ENCODE measurements at regions not wholly inside any gene's neighbourhood (a gene's known extent, or its start where the extent isn't known, plus 50 kb on each side); places are given as distances from the start of the nearest gene placed in this dataset.

GRCh38 chr21:14785679-14786078 lies 239.6 kb upstream of the SAMSN1 start:
- Histone ChIP-seq H3K27ac (ENCODE audit: low read length) (no peak overlapping the region), H3K9me3 (no peaks in the 10 kb centered on the region), H3K4me3 (ENCODE audit: control insufficient read depth in 1 of 2, extremely low read depth in 1 of 2, low read length in 1 of 2) (no peak overlapping the region), H3K27me3 (replicated peaks in 1 of 2; ENCODE audit: control insufficient read depth in 2 of 2, extremely low read depth in 1 of 2, insufficient read depth in 2 of 2, low read length in 1 of 2) (no peaks in the 10 kb centered on the region), H3K36me3 (ENCODE audit: control insufficient read depth in 2 of 2, extremely low read depth in 1 of 2, insufficient read depth in 1 of 2, low read length in 1 of 2) (no peaks in the 10 kb centered on the region), H3K4me1 (ENCODE audit: control insufficient read depth in 1 of 2, extremely low read depth in 1 of 2, insufficient read depth in 2 of 2, low read length in 2 of 2) (no peaks in the 10 kb centered on the region)
- DNase-seq: no peak
- no peak overlapping the region for H3K27ac Mint-ChIP-seq
- ChIA-PET POLR2A (no interaction called here), CTCF (no interaction called here)
- ATAC-seq (replicated peaks in 1 of 4): no peak
- H3K4me3 Mint-ChIP-seq: no peak overlapping the region
- H3K4me1 Mint-ChIP-seq: no peaks in the 10 kb centered on the region
- no CpG with 5 or more reads among the region's 2 CpGs for whole genome bisulfite sequencing (ENCODE audit: insufficient coverage)
- no peaks in the 10 kb centered on the region for H3K36me3 Mint-ChIP-seq
- H3K27me3 Mint-ChIP-seq: no peaks in the 10 kb centered on the region
- H3K9me3 Mint-ChIP-seq: no peaks in the 10 kb centered on the region

GRCh38 chr21:14773777-14774345 lies 227.7 kb upstream of the SAMSN1 start:
- WGBS (ENCODE audit: insufficient coverage): 55% methylated on average over 3 of the region's 5 CpGs
- Histone ChIP-seq H3K36me3 (ENCODE audit: control insufficient read depth in 2 of 2, extremely low read depth in 1 of 2, insufficient read depth in 1 of 2, low read length in 1 of 2) (no peaks in the 10 kb centered on the region), H3K9me3 (no peaks in the 10 kb centered on the region), H3K27me3 (replicated peaks in 1 of 2; ENCODE audit: control insufficient read depth in 2 of 2, extremely low read depth in 1 of 2, insufficient read depth in 2 of 2, low read length in 1 of 2) (peaks cover 0 to 3% of the 10 kb centered on the region in 2 experiments), H3K27ac (ENCODE audit: low read length) (no peak overlapping the region), H3K4me1 (ENCODE audit: control insufficient read depth in 1 of 2, extremely low read depth in 1 of 2, insufficient read depth in 2 of 2, low read length in 2 of 2) (no peaks in the 10 kb centered on the region), H3K4me3 (ENCODE audit: control insufficient read depth in 1 of 2, extremely low read depth in 1 of 2, low read length in 1 of 2) (no peak overlapping the region)
- H3K4me3 Mint-ChIP-seq: no peak overlapping the region
- DNase-seq: peak in 32 of 35 experiments; percentile 4 to 67 (median 29)
- CTCF ChIA-PET: interaction anchor here in 1 of 2 donors (1.1 to 1.4 kb wide), 2 partner anchors 11 to 36 kb away, joined by 3 to 6 read pairs; no protein-coding TSS in a partner anchor
- H3K27me3 Mint-ChIP-seq: peaks cover 0 to 4% of the 10 kb centered on the region in 2 donors
- H3K27ac Mint-ChIP-seq: no peak overlapping the region
- ATAC-seq (replicated peaks in 1 of 4): peak in 1 of 4 experiments; percentile 62
- no peaks in the 10 kb centered on the region for H3K4me1 Mint-ChIP-seq
- H3K9me3 Mint-ChIP-seq: no peaks in the 10 kb centered on the region
- peaks cover 6% of the 10 kb centered on the region for H3K36me3 Mint-ChIP-seq
- POLR2A ChIA-PET: no interaction called here

- H3K4me3 ChIP-seq (ENCODE audit: control insufficient read depth in 1 of 2, extremely low read depth in 1 of 2, low read length in 1 of 2): no peak overlapping the region
- no peak overlapping the region for H3K27ac ChIP-seq (ENCODE audit: low read length)
- 80% methylated on average over 1 of the region's 2 CpGs for WGBS (ENCODE audit: insufficient coverage)
- Mint-ChIP-seq H3K9me3 (no peaks in the 10 kb centered on the region), H3K27ac (no peak overlapping the region), H3K36me3 (no peaks in the 10 kb centered on the region), H3K4me3 (no peak overlapping the region), H3K4me1 (no peaks in the 10 kb centered on the region), H3K27me3 (peaks cover 0 to 4% of the 10 kb centered on the region in 2 donors)
- DNase-seq (no peak), ATAC-seq (replicated peaks in 1 of 4) (no peak)
- POLR2A ChIA-PET: no interaction called here
- H3K4me1 ChIP-seq (ENCODE audit: control insufficient read depth in 1 of 2, extremely low read depth in 1 of 2, insufficient read depth in 2 of 2, low read length in 2 of 2): no peaks in the 10 kb centered on the region
- no peaks in the 10 kb centered on the region for H3K9me3 ChIP-seq
- peaks cover 0 to 3% of the 10 kb centered on the region in 2 experiments for H3K27me3 ChIP-seq (replicated peaks in 1 of 2; ENCODE audit: control insufficient read depth in 2 of 2, extremely low read depth in 1 of 2, insufficient read depth in 2 of 2, low read length in 1 of 2)
- CTCF ChIA-PET: interaction anchor here in 1 of 2 donors (0.7 kb wide), 1 partner anchor 258 kb away, joined by 3 read pairs; no protein-coding TSS in a partner anchor
- H3K36me3 ChIP-seq (ENCODE audit: control insufficient read depth in 2 of 2, extremely low read depth in 1 of 2, insufficient read depth in 1 of 2, low read length in 1 of 2): no peaks in the 10 kb centered on the region
Observed at GRCh38 chr21:14771593-14771992, 225.5 kb upstream of the SAMSN1 start.

GRCh38 chr21:14768042-14768441 lies 221.9 kb upstream of the SAMSN1 start:
- no peaks in the 10 kb centered on the region for H3K9me3 Mint-ChIP-seq
- no peaks in the 10 kb centered on the region for H3K4me1 Mint-ChIP-seq
- ChIA-PET POLR2A (no interaction called here), CTCF (no interaction called here)
- H3K27me3 ChIP-seq (replicated peaks in 1 of 2; ENCODE audit: control insufficient read depth in 2 of 2, extremely low read depth in 1 of 2, insufficient read depth in 2 of 2, low read length in 1 of 2): no peaks in the 10 kb centered on the region
- 100% methylated on average over 1 of the region's 2 CpGs for WGBS (ENCODE audit: insufficient coverage)
- H3K4me3 Mint-ChIP-seq: no peak overlapping the region
- ATAC-seq (replicated peaks in 1 of 4) (no peak), DNase-seq (no peak)
- no peaks in the 10 kb centered on the region for H3K36me3 Mint-ChIP-seq
- H3K9me3 ChIP-seq: no peaks in the 10 kb centered on the region
- H3K27ac ChIP-seq (ENCODE audit: low read length): no peak overlapping the region
- no peaks in the 10 kb centered on the region for H3K36me3 ChIP-seq (ENCODE audit: control insufficient read depth in 2 of 2, extremely low read depth in 1 of 2, insufficient read depth in 1 of 2, low read length in 1 of 2)
- H3K27ac Mint-ChIP-seq: no peak overlapping the region
- no peaks in the 10 kb centered on the region for H3K27me3 Mint-ChIP-seq
- no peak overlapping the region for H3K4me3 ChIP-seq (ENCODE audit: control insufficient read depth in 1 of 2, extremely low read depth in 1 of 2, low read length in 1 of 2)
- H3K4me1 ChIP-seq (ENCODE audit: control insufficient read depth in 1 of 2, extremely low read depth in 1 of 2, insufficient read depth in 2 of 2, low read length in 2 of 2): no peaks in the 10 kb centered on the region

- Histone ChIP-seq H3K4me1 (ENCODE audit: control insufficient read depth in 1 of 2, extremely low read depth in 1 of 2, insufficient read depth in 2 of 2, low read length in 2 of 2) (peaks cover 0 to 4% of the 10 kb centered on the region in 2 experiments), H3K27ac (ENCODE audit: low read length) (no peak overlapping the region), H3K36me3 (ENCODE audit: control insufficient read depth in 2 of 2, extremely low read depth in 1 of 2, insufficient read depth in 1 of 2, low read length in 1 of 2) (no peaks in the 10 kb centered on the region), H3K9me3 (no peaks in the 10 kb centered on the region), H3K4me3 (ENCODE audit: control insufficient read depth in 1 of 2, extremely low read depth in 1 of 2, low read length in 1 of 2) (no peak overlapping the region), H3K27me3 (replicated peaks in 1 of 2; ENCODE audit: control insufficient read depth in 2 of 2, extremely low read depth in 1 of 2, insufficient read depth in 2 of 2, low read length in 1 of 2) (no peaks in the 10 kb centered on the region)
- ChIA-PET CTCF (no interaction called here), POLR2A (no interaction called here)
- Mint-ChIP-seq H3K27ac (no peak overlapping the region), H3K36me3 (no peaks in the 10 kb centered on the region), H3K4me1 (peaks cover 0 to 1% (median 1%) of the 10 kb centered on the region in 3 donors), H3K4me3 (no peak overlapping the region), H3K27me3 (no peaks in the 10 kb centered on the region), H3K9me3 (no peaks in the 10 kb centered on the region)
- ATAC-seq (replicated peaks in 1 of 4) (no peak), DNase-seq (no peak)
- 20% methylated on average over 1 of the region's 3 CpGs for WGBS (ENCODE audit: insufficient coverage)
Observed at GRCh38 chr21:14767192-14767852, 221.2 kb upstream of the SAMSN1 start.

GRCh38 chr21:14766241-14766640 lies 220.1 kb upstream of the SAMSN1 start:
- POLR2A ChIA-PET: no interaction called here
- Mint-ChIP-seq H3K36me3 (no peaks in the 10 kb centered on the region), H3K9me3 (no peaks in the 10 kb centered on the region), H3K4me3 (no peak overlapping the region), H3K27me3 (no peaks in the 10 kb centered on the region), H3K27ac (no peak overlapping the region), H3K4me1 (peaks cover 0 to 6% (median 6%) of the 10 kb centered on the region in 3 donors)
- H3K9me3 ChIP-seq: no peaks in the 10 kb centered on the region
- 80% methylated on average over 1 of the region's 5 CpGs for WGBS (ENCODE audit: insufficient coverage)
- no peak for ATAC-seq (replicated peaks in 1 of 4)
- no peaks in the 10 kb centered on the region for H3K36me3 ChIP-seq (ENCODE audit: control insufficient read depth in 2 of 2, extremely low read depth in 1 of 2, insufficient read depth in 1 of 2, low read length in 1 of 2)
- no peak overlapping the region for H3K27ac ChIP-seq (ENCODE audit: low read length)
- no peaks in the 10 kb centered on the region for H3K27me3 ChIP-seq (replicated peaks in 1 of 2; ENCODE audit: control insufficient read depth in 2 of 2, extremely low read depth in 1 of 2, insufficient read depth in 2 of 2, low read length in 1 of 2)
- H3K4me1 ChIP-seq (ENCODE audit: control insufficient read depth in 1 of 2, extremely low read depth in 1 of 2, insufficient read depth in 2 of 2, low read length in 2 of 2): peaks cover 0 to 4% of the 10 kb centered on the region in 2 experiments
- H3K4me3 ChIP-seq (ENCODE audit: control insufficient read depth in 1 of 2, extremely low read depth in 1 of 2, low read length in 1 of 2): no peak overlapping the region
- DNase-seq: no peak
- CTCF ChIA-PET: no interaction called here
